Ishikawa (cell line): ENCODE measurements at regions not wholly inside any gene's neighbourhood (a gene's known extent, or its start where the extent isn't known, plus 50 kb on each side); places are given as distances from the start of the nearest gene placed in this dataset.

Experiments
- CEBPB ChIP-seq: IDR thresholded peaks from 2 replicates; pipeline ENCODE4 v1.6.1; 2012
- CREB1 ChIP-seq: IDR thresholded peaks from 2 replicates; pipeline ENCODE4 v1.6.1; 2012; ENCODE audit warnings: low read depth
- EGR1 ChIP-seq: IDR thresholded peaks from 2 replicates; pipeline ENCODE4 v1.6.1; 2012
- EP300 ChIP-seq: IDR thresholded peaks from 2 replicates; pipeline ENCODE4 v1.6.1; 2012; ENCODE audit warnings: borderline replicate concordance
- FOXM1 ChIP-seq: IDR thresholded peaks from 2 replicates; pipeline ENCODE4 v1.6.1; 2012; ENCODE audit warnings: low read depth, borderline replicate concordance
- NFIC ChIP-seq: IDR thresholded peaks from 2 replicates; pipeline ENCODE4 v1.6.1; 2012
- RAD21 ChIP-seq: IDR thresholded peaks from 2 replicates; pipeline ENCODE4 v1.6.1; 2012; ENCODE audit warnings: low read depth
- REST ChIP-seq: IDR thresholded peaks from 2 replicates; pipeline ENCODE4 v1.6.1; 2012; ENCODE audit warnings: low read depth, mild to moderate bottlenecking
- TAF1 ChIP-seq: IDR thresholded peaks from 2 replicates; pipeline ENCODE4 v1.6.1; 2012; ENCODE audit warnings: low read depth, mild to moderate bottlenecking
- TCF12 ChIP-seq: IDR thresholded peaks from 2 replicates; pipeline ENCODE4 v1.6.1; 2012; ENCODE audit warnings: low read depth
- TEAD4 ChIP-seq: IDR thresholded peaks from 2 replicates; pipeline ENCODE4 v1.6.1; 2012
- USF1 ChIP-seq: IDR thresholded peaks from 2 replicates; pipeline ENCODE4 v1.6.1; 2012
- YY1 ChIP-seq: IDR thresholded peaks from 2 replicates; pipeline ENCODE4 v1.6.1; 2012; ENCODE audit warnings: low read depth
- ZBTB7A ChIP-seq: IDR thresholded peaks from 2 replicates; pipeline ENCODE4 v1.6.1; 2012; ENCODE audit warnings: low read depth
- TF ChIP-seq, protein P1 (sequence below): IDR thresholded peaks from 2 replicates; pipeline ENCODE4 v1.6.1; 2012

DNA sequence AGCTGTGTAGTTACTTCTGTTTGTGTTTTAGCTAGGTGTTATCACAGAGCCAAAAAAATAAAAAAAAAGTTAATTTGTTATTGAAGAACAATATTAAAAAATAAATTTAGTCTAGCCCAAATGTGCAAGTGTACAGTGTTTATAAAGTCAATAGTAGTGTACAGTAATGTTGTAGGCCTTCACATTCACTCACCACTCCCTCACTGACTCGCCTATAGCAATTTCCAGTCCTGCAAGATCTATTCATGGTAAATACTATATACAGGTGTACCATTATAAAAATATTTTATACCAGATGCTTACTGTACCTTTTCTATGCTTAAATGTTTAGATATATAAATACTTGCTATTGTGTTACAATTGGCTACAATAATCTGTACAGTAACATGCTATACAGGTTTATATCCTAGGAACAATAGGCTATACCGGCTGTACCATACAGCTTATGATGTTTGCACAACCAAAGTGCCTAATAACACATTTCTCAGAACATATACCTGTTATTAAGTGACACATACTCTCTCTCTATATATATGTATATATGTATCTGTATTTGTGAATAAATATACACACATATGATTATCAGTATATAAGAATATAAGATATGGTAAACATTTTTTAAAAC is 341.4 kb upstream of the EDIL3 start:
- TF ChIP-seq CREB1, result no peak
- TF ChIP-seq FOXM1, result no peak
- no peak for TF ChIP-seq EP300
- no peak for TF ChIP-seq CEBPB

DNA sequence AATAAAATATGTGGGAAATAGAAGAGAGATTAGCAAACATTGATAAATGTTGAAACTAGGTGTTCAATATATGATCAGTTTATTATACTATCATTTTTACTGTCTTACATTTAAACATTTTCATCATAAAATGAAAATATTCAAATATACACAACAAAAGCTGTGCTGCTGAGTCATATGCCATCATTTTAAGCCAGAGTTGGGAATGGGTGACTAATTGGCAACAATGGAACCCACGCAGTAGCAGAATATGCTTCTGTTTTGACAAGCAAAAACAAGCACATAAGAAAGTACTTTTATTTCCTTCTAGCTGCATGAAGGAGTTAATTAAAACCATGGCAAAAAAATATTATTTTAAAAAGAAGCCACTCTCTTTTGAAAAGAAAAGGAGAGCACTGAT is 340.0 kb upstream of the EDIL3 start:
- TF ChIP-seq EGR1 (no peak), CEBPB (no peak), CREB1 (no peak), FOXM1 (no peak), YY1 (no peak), NFIC (no peak), USF1 (no peak), ZBTB7A (no peak), TEAD4 (no peak), RAD21 (no peak), TAF1 (no peak), EP300 (no peak), REST (no peak), TCF12 (no peak)
- TF ChIP-seq, protein P1, sequence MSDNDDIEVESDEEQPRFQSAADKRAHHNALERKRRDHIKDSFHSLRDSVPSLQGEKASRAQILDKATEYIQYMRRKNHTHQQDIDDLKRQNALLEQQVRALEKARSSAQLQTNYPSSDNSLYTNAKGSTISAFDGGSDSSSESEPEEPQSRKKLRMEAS, result no peak

DNA sequence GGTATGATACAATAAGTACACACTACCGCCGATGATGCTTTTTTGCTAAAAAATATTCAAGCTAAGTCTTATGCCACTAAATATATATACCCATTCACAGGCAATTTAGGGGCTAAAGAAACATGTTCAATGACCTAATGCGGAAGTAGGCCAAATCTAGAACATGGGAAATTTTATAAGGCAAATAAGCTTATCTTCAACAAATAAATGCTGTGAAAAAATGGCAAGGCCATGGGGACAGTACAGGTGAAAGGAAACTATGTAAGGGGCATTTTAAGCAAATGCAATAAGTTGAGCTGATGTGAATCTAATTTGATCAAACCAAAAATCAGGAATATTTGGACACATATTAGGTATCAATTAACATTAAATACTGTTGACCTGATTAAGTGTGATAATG is 339.5 kb upstream of the EDIL3 start:
- TF ChIP-seq EP300 (no peak), CEBPB (no peak), USF1 (no peak), RAD21 (no peak), YY1 (no peak), ZBTB7A (no peak), FOXM1 (no peak), EGR1 (no peak), TCF12 (no peak)

DNA sequence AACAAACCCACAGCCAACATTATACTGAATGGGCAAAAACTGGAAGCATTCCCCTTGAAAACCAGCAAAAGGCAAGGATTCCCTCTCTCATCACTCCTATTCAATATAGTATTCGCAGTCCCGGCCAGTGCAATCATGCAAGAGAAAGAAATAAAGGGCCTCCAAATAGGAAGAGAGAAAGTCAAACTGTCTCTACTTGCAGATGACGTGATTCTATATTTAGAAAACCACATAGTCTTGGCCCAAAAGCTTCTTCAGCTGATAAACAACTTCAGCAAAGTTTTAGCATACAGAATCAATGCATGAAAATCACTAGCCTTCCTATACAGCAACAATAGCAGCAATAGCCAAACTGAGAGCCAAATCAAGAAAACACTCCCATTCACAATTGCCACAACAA is 333.7 kb upstream of the EDIL3 start:
- no peak for TF ChIP-seq FOXM1
- no peak for TF ChIP-seq USF1

DNA sequence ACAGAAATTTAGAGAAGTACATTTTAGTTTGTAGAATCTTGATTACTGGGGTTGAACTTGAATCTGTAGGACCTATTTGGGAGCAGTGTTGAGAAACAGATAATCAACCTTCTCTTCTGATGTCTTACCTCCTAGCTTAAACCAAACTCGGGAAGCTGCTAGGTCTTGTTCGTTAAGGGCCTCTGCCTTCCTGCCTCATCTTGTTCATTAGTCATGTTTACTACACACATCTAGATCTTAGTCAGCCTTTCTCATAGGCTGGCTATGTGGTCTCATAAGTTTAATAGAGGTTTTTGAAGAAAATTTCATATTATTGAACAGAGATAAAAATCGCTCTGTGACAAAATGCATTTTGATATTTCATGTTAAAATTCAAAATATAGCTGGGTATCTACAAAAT is 331.0 kb upstream of the EDIL3 start:
- TF ChIP-seq, protein P1, result no peak
- TF ChIP-seq CREB1, result no peak
- TF ChIP-seq EP300, result no peak
- no peak for TF ChIP-seq FOXM1
- no peak for TF ChIP-seq CEBPB
- TF ChIP-seq TEAD4, result no peak
- no peak for TF ChIP-seq RAD21
- TF ChIP-seq NFIC, result no peak
- no peak for TF ChIP-seq EGR1
- TF ChIP-seq YY1, result no peak

GRCh38 chr5:84715091-84715490 is 330.4 kb upstream of the EDIL3 start:
- TF ChIP-seq USF1, result no peak
- no peak for TF ChIP-seq YY1
- TF ChIP-seq NFIC, result no peak
- no peak for TF ChIP-seq TCF12
- TF ChIP-seq FOXM1, result no peak
- no peak for TF ChIP-seq ZBTB7A
- no peak for TF ChIP-seq REST
- TF ChIP-seq TEAD4, result no peak
- no peak for TF ChIP-seq TAF1
- TF ChIP-seq EP300, result no peak
- no peak; the same call in 1 of the 2 replicates for TF ChIP-seq CEBPB
- no peak for TF ChIP-seq CREB1
- TF ChIP-seq EGR1, result no peak
- TF ChIP-seq, protein P1, result no peak
